ENCODE measurements at regions not wholly inside any gene's neighbourhood (a gene's known extent, or its start where the extent isn't known, plus 50 kb on each side); places are given as distances from the start of the nearest gene placed in this dataset.

DNA sequence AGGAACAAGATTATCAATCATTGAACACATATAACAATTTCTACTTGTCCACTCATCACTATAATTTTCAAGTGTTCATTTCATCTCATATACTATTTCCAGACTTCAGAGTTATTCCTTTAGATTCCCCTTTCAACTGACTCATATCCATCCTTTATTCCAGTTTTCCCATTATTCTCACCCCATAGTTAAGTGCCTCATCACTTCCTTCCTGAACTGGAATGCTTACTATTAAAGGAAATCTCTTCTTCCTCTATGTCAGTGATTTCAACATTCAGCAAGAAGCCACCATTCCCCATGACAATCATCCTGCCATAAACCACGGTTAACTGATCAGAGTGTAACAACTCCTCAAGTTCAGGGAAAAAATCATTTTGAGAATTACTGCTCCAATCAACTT lies 198.9 kb downstream of the FBXO8 start (continued):
- TF ChIP-seq, protein P1, sequence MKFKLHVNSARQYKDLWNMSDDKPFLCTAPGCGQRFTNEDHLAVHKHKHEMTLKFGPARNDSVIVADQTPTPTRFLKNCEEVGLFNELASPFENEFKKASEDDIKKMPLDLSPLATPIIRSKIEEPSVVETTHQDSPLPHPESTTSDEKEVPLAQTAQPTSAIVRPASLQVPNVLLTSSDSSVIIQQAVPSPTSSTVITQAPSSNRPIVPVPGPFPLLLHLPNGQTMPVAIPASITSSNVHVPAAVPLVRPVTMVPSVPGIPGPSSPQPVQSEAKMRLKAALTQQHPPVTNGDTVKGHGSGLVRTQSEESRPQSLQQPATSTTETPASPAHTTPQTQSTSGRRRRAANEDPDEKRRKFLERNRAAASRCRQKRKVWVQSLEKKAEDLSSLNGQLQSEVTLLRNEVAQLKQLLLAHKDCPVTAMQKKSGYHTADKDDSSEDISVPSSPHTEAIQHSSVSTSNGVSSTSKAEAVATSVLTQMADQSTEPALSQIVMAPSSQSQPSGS (IDR thresholded peaks at IDR 0.05; ENCODE audit: low read length), result no peak
- no peak for TF ChIP-seq YY1 (IDR thresholded peaks at IDR 0.05; ENCODE audit: low read depth, low read length)
- no peak for TF ChIP-seq SAP30 (IDR thresholded peaks at IDR 0.05; ENCODE audit: insufficient read depth, insufficient replicate concordance, low read length)
